SIG-M5 treated with dmso at 0.1 percent for 504 hours (cell line): ENCODE measurements at regions not wholly inside any gene's neighbourhood (a gene's known extent, or its start where the extent isn't known, plus 50 kb on each side); places are given as distances from the start of the nearest gene placed in this dataset.

ENCODE experiments used
- DNase-seq: peaks from one replicate; lab custom pipeline; 2025; ENCODE audit not compliant: unreplicated experiment; lab: John Stamatoyannopoulos, UW

DNA sequence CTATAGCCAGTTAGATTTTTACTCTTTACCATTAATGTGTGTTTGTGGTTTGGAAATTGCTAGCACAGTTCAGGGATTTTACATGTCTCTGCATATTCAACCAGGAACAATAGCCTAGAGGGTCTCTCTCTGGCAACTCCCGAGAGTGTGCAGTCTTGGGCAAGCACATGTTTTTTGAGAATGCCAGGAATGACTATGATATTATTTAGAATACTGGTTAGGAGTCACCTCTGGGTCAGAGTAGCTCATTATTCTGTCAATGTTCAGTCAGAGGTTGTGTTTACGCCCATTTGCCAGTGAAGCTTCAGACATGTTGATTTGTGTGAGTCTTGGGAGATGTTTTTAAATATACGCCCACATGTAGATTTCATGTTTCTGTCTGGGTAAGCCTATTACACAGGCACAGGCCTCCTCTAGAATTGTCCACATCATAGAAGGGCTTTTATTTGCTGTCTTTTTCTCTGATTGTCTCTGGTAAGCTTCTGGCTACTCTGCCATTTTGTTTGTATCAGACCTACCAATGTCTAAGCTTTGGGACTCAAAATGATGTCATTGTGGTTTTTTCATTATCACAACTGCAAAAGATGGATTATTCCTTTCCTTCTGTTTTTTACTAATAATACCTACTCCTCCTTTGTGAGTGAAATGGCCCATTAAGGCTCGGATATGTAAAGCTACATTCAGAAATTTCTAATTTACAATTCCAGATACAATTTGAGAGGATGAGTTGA is 203.1 kb upstream of the PPFIA2 start:
- DNase-seq: no peak

DNA sequence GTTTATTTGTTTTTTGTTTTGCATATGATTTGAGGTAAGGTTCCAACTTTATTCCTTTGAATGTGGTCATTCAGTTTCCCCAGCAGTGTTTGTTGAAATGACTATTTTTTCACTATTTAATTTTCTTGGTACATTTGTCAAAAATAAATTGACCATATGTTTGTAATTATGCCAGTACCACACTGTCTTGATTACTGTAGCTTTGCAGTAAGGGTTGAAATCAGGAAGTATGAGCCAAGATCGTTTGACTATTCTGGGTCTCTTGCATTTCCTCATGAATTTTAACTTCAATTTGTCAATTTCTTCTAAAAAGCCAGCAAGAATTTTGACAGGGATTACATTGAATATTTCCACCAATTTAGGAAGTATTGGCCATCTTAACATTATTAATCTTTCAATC is 199.3 kb upstream of the PPFIA2 start:
- peak; percentile 19 for DNase-seq

DNA sequence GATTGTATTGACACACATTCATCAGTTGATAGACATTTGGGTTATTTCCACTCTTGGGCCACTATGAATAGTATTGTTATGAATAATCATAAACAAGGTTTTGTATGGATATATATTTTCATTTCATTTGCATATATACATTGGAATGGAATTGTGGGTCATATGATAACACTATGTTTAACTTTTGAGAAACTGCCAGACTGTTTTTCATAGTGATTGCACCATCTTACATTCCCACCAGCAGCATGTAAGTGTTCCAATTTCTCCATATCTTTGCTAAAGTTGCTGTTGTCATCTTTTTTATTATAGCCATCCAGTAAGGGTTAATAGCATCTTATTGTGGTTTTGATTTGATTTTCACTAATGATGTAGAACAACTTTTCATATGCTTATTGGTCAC is 198.5 kb upstream of the PPFIA2 start:
- no peak for DNase-seq

DNA sequence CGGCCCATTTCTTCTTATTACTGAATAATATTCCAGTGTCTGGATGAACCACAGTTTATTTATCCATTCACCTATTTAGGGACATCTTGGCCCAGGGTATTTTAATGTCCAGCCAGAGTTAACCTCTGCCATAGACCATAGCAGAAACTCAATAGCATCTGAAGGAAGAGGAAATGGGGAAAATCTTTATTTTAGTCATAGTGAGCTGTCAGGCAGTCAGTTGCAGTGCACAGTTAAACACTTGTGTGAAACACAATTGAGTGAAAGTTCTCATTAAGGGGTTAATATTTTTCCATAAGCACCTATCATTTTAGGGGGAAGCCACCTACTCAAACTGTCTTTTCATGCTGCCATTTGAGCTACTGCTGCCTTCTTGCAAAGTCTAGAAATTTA is 197.3 kb upstream of the PPFIA2 start:
- no peak for DNase-seq

DNA sequence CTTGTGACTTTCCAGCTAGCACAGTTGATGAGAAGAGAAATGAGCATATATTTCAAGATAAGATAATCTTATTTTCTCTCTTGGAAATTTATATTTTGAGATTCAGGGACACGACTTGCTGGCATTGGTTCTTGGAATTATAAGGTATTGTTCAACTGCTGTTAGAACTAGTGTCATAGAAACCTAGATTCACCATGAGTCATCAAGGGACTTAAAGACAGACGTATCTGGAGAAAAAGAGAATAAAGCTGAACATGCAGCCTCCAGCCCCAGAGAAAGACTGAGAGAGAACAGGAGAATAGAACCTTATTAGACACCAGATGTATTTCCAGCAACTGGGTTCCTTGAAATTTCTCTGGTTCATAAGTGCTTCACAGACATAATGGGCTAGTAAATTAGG is 194.4 kb upstream of the PPFIA2 start:
- DNase-seq: no peak

DNA sequence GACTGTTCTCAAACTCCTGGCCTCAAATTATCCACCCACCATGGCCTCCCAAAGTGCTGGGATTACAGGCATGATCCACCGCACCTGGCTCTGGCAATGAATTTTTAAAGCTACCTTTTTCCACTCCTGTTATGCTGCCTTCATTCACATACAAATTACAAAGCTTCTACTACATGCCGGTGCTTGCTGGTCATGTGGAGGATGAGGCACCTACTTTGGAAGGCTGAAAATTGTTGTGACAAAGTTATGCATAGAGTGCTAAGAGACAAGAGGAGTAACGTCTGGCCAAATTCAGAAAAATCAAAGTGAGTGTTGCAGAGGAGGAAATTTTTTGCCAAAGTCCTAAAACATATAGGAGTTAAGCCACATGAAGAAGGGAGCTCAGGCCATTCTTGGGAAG is 191.7 kb upstream of the PPFIA2 start:
- DNase-seq: no peak

DNA sequence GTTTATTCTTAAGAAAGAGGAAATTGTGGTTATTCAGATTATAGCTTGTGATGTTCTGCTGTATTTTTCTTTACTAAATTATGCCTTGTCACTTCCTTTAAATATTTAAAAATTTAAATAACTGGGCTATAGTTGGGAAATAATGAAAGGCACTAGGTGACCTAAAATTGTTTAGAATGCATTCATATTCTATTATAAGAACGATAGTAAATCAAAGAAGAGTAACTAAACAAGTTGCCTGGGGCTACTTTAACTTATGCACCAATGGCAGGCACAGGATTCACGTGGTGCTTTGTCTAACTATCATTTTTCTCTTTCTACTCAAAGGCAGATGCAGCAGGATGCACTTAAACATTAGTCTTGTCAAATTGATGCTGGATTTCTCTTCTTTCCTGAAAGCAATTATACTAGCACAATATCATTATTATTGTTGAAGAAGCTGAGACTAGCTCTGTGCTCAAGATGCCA is 190.7 kb upstream of the PPFIA2 start:
- peak; percentile 5 for DNase-seq

DNA sequence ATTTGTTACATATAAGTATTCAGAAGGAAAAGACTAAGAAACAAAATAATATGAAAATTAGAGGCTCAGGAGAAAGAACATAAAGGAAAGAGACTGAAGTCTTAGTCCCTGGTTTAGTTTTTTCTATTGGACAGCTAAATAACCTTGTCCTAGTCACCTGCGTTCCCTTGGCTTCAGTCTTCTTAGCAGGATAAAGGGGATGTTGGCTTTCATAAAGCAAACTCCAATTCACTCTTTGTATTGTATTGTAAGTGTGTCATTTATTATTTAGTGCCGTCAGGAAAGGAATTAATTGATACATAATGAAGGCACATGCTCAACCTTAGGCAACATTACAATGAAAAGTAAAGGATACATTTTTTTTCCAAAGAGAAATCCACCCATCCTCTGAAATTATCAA is 190.3 kb upstream of the PPFIA2 start:
- no peak for DNase-seq

DNA sequence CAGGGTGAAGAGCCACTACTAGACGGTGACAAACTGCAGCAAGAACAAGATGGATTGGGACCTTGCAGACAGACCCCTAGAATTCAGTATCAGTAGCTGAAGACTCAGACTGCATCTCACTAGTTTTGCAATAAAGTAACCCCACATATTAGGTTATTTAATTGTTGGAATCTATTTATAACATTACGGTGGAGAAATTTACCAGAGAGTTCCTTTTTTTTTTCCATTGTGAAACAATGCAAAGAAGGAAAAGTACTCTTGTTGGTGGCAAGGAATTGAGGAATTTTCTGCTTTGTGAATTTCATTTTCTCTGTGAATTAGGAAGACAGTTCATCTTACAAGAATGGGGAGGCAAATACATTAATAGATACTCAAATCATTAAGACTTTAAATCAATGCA is 185.7 kb upstream of the PPFIA2 start:
- no peak for DNase-seq

DNA sequence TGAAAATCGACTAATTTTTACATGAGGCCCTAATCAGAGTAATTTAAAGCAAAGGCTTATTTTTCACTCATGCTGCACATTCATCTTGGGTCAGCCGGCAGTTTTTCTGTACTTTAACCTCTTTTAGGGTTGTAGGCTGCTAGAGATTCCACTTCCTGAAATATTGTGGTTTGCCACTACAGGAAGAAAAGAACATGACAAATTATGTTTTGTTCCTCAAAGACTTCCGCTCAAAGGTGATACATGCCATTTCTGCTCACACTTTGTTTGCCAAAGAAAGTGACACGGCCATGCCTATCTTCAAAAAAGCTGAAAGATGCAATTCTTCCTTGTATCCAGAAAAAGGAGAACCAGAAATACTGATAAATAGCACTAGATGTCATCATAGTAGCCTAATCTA is 183.4 kb upstream of the PPFIA2 start:
- peak; percentile 57 for DNase-seq

DNA sequence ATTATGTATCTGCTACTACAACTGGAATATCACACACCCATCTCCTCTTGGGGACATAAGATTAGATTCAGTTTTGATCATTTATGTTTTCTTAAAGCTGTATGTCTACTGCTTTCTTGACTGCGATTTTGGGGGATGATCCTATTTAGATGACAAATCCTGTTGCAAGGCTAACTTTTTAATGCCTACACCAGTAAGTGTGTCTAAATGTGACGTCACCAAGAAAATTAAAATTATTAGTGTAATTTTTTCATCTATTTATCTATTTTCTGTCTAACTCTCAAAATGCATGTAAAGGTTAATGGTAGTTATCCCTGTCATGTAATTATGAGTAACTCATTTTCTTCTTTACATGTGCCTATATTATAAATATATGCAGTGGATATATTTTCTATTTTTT is 170.9 kb upstream of the PPFIA2 start:
- DNase-seq: no peak

DNA sequence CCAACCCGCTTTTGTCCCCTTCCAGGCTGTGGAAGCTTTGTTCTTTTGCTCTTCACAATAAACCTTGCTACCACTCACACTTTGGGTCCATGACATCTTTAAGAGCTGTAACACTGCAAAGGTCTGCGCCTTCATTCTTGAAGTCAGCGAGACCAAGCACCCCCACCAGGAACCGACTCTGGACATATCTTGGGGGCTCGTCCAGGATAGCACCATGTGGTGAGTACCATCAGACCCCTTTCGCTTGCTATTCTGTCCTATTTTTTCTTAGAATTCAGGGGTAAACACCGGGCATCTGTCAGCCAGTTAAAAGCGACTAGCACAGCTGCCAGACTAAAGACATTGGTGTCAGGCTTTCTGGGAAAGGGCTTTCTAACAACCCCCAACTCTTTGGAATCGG is 137.6 kb upstream of the PPFIA2 start:
- no peak for DNase-seq

DNA sequence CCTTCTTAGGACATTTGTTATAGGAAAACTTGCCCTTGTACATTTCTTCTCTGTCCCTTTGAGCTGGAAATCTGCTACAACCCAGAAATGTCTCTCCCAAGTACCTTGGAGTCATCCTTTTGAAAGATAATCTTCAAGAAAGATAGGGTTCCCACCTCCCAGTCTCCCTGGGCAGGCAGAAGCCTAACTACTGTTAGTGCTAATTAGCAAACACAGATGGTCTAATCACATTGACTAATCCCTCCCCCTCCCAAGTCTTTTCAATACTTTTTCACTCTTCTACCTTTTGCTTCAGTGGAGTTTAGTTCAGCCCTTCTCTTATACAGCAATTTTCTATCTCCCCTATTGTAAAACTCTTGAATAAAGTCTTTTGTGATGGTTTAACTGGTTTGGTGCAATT is 129.8 kb upstream of the PPFIA2 start:
- DNase-seq: no peak

DNA sequence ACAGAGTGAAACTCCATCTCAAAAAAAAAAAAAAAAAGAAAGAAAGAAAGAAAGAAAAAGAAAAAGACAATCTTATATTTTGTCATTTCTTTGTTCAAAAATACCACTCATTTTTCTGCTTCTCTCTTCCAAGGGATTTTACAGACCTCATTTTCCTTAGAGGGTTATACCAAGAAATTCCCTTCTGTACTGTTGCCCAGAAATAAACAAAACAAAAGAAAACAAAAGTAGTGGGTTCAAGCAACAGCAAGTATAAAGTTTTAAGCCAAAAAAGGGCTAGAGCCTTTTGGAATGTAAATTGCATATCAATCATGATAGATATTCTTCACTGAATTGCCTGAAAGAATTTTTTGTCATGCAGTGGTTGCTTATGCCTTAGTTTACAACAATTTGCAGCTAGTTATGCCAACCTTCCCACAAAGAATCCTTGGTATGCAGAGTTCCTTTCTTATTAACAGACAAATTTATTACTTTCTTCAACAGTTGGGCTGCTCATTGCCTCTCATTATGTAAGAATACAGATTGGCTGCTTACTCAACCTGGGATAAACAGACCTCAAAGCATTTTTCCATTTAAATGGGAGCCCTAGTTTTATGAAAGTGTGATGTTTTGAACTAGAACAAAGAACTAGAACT is 129.1 kb upstream of the PPFIA2 start:
- DNase-seq: no peak

DNA sequence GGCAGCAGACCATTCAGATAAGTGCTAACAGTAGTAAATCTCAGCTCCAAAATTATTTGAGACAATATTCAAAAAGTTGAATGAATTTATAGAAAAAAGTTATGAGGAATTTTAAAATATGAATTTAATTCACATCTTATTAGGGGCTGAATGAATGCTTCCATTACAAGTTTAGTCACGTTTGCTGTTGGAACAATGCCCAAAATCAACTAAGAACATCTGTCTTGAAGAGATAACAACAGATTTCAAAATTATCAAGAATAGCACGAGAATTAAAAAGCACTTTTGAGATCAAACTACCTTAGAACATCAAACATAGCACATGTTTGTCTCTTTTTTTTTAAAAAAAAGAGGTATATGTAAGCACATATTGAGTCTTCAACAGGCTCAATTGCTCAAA is 115.4 kb upstream of the PPFIA2 start:
- no peak for DNase-seq

DNA sequence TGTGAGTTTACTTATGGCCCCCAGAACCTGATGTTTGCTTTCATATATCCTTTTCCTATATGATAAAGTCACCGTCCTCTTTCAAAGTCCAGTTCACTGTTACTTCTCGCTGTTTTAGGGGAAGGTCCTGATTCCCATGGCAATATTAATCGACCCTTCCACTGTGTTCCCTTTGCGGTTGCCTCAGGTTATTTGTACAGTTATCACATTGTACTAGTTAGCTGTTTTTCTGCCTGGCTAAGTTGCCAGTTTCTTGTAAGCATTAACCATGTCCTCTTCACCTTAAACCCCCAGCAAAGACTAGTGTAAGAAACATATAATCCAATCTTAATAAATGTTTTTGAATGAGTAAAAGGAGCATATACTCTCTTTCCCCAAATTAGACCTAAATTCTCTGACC is 115.0 kb upstream of the PPFIA2 start:
- no peak for DNase-seq

DNA sequence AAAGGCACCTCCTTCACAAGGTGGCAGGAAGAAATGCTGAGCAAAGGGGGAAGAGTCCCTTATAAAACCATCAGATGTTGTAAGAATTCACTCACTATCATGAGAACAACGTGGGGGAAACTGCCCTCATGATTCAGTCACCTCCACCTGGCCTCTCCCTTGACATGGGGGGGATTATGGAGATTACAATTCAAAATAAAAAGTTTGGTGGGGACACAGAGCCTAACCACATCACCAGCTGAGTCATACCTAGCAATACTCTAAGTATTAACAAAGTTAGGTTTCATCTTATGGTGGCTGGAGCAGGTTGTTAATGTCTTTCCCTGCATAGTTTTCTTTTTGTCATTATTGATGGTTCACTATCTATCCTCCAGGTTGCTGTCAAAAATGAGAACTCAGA is 113.2 kb upstream of the PPFIA2 start:
- no peak for DNase-seq

DNA sequence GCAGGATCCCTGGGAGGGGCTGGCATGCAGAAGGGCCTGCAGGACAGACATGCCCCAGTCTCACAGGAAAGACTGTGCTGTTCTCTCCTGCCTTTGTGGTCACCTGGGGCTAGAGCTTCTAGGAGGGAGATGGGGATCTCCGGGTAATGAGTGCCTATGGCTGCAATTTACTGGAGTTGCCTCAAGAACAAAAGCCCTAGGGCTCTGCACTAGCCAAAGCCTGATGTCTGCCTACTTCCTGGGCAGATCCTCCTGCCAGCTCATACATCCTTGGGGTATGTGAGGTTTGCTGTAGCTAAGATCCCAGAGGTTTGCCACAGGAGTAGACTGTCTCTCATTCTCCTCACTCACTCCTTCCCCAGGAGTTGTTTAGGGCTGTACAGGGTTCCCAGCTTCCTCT is 106.9 kb upstream of the PPFIA2 start:
- no peak for DNase-seq

DNA sequence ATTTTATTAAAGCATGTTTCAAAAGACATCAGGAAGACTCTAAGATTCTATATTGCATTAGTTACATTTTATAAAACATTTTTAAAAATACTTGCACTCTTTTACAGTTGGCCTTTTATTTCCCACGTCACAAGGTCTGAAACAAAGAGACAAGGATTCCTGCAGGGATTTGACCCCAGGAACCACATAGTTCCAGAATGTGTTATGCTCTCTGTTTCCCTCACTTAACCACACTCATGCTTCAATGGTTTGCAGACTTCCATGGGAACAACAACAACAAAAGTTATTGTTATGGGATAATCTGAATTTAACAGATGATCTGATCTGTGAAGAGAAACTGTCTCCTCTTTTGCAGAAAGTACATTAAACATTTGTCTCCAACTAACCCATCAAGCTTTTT is 104.3 kb upstream of the PPFIA2 start:
- no peak for DNase-seq

DNA sequence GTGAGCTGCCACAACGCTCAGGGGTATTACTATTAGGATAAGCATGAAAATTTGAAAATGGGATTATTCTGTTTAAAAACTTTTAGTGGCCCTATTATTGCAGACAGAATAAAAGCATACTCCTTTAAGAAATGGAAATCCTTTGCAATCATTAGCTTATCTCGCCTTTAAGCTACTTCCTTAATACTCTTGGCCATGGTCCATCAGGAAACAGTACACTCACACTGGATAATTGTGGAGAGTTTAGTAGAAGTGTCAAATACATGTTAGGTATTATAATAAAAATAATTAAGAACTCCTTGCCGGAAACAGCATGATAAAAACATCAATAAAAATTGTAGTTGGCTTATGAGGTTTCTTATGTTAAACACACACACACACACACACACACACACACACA is 100.4 kb upstream of the PPFIA2 start:
- no peak for DNase-seq

DNA sequence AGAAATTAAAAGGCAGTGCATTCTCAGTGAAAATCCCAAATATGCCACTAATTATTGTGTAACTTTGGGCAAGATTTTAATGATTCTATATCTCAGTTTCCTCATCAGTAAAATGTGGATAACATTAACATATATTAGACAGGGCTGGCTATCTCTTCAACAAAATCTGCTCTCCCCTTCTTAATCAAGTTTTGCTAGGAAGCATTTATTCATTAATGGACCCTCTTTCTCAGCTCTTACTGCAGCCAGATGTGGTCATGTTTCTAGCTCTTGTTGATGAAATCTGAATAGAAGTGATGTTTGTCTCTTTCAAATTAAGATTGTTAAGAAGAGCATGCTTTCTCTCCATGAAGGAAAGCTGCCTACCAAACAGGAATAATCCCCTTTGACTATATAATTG is 84.4 kb upstream of the PPFIA2 start:
- DNase-seq: no peak

DNA sequence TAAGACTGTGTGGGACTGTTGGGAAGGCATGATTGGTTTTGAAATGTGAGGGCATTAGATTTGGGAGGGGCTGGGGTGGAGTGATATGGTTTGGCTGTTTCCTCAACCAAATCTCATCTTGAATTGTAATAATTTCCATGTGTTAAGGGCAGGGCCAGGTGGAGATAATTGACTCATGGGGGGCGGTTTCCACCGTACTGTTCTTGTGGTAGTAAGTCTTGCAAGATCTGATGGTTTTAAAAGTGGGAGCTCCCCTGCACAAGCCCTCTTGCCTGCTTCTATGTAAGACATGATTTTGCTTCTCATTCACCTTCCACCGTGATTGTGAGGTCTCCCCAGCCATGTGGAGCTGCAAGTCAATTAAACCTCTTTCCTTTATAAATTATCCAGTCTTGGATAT is 76.6 kb upstream of the PPFIA2 start:
- no peak for DNase-seq

DNA sequence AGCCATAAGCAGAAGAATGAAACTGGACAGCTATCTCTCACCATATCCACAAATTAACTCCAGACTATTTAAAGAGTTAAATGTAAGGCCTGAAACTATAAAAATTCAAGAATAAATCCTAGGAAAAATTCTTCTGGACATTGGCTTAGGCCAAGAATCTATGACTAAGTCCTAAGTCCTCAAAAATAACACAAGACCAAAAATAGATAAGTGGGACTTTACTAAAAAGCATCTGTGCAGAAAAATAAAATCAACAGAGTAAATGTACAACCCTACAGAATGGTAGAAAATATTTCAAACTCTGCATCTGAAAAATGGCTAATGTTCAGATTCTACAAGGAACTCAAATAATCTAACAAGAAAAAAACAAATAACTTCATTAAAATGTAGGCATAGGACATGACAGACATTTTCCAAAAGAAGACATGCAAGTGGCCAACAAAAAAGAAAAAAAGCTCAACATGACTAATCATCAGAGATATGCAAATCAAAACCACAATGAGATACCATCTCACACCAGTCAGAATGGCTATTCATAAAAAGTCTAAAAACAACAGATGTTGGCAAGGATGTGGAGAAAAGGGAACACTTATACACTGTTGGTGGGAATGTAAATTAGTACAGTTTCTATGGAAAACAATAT is 61.0 kb upstream of the PPFIA2 start:
- DNase-seq: no peak
